ENCODE measurements at regions not wholly inside any gene's neighbourhood (a gene's known extent, or its start where the extent isn't known, plus 50 kb on each side); places are given as distances from the start of the nearest gene placed in this dataset.

GRCh38 chr1:228921481-228921880 lies 186.2 kb downstream of the RHOU start:
- DNase-seq (ENCODE audit: low spot score), result no peak

GRCh38 chr1:228922722-228923376 lies 187.6 kb downstream of the RHOU start:
- DNase-seq (ENCODE audit: low spot score), result no peak

- DNase-seq (ENCODE audit: low spot score), result no peak
Measured at GRCh38 chr1:228923973-228924686, 188.9 kb downstream of the RHOU start.

DNA sequence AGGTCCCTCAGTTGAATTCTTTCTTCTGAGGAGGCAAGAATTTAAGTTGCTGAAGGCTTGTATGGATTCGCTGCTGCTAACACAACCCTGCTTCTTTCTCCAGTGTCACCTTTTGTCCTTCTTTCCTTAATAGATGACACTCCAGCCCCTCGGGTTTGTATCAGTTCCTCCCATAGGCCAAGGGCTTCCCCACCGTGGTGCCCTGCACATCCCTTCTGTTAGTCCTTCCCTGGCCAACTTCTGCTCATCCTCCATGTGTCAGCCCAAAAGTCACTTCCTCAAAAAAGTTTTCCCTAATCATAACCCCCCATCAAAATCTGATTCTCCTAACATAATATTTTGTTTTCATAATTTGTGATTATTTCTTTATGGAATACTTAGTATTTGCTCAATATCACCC lies 190.4 kb downstream of the RHOU start:
- DNase-seq (ENCODE audit: low spot score), result no peak

DNA sequence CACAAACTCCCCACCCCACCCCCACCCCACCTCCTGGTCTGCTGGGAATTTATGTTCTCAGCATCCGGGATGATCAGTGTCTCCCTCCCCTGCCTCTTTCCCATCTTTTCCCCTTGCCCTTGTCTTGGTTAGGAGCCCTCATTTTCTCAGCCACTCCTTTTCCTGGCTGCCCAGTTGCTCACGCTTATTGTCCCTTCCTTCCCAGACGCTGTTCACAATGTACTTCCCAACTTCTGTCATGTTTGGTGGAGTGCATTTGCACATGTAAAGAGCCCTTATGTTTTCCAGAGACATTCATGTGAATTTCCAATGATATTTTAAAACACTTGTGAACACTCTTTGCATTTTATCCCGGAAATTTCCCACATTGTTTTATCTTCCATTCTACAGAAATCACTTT lies 192.1 kb downstream of the RHOU start:
- DNase-seq (ENCODE audit: low spot score), result no peak

DNA sequence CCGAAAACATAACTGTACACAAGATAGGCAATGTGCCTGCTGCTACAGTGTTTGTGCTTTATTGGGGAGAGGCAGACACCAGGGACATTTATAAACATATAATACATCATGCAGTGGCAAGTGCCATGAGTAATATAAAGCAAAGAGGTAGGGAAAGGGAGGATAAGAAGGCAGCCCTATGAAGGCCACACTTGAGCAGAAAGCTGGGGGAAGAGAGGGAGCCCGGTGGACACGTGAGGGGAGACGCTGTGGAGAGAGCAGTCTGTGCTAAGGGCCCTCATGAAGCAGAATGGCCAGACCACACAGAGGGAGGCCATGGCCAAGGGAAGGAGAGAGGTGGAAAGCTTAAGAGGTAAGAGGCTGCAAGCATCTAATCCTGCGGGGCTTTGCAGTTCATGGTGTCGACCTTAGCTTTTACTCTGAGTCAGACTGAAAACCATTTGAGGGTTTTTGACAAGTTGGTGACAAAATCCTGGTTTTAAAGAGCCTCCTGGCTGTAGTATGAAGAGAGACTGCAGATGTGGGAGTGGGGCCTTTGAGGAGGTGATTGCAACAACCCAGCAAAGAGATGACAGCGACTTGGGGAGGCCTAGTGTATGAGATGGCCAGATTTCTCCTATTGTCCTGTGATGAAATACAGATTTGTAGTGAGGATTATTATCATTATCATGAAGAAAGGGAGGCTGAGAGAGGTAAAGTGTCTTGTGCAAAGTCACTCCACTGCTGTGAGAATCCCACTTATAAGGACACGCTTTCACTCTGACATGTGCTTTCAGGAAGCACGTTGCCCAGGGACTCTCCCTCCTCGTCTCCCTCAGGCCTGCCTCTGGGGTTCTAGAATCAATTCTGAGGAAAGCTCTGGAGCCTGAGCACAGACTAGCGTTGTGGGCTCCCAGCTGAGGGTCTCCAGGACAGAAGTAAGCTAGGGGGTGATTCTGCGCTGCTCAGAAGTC lies 192.9 kb downstream of the RHOU start:
- no peak for DNase-seq (ENCODE audit: low spot score)

GRCh38 chr1:228929476-228930027 lies 194.3 kb downstream of the RHOU start:
- DNase-seq (ENCODE audit: low spot score), result no peak

GRCh38 chr1:228930479-228930957 lies 195.2 kb downstream of the RHOU start:
- peak; percentile 31 for DNase-seq (ENCODE audit: low spot score)

GRCh38 chr1:228933753-228934152 lies 198.5 kb downstream of the RHOU start:
- DNase-seq (ENCODE audit: low spot score), result no peak

- DNase-seq (ENCODE audit: low spot score), result no peak
Measured at GRCh38 chr1:228935198-228935663, 200.0 kb downstream of the RHOU start.

- DNase-seq (ENCODE audit: low spot score), result no peak
Measured at GRCh38 chr1:228935855-228936727, 200.8 kb downstream of the RHOU start.

- DNase-seq (ENCODE audit: low spot score), result no peak
Measured at GRCh38 chr1:228936881-228937280, 201.6 kb downstream of the RHOU start.

DNA sequence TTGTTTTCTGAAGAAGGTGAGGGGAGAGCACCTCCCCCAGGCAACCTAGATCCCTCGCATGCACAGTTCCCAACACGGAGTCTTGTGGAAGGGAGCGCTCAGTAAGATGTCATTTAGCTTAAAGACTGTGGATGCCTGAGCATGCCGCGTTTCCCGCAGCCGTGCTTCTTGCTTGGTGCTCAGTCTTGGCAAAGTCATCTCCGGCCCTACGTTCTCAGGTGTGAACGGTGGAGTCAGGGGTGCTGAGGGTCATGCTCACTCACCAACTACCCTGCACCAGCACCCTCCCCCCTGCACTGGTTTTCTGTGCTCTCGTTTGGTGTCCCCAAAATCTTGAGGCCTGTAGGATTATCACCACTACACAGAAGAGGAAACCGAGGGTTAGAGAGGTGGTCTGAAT lies 202.1 kb downstream of the RHOU start:
- no peak for DNase-seq (ENCODE audit: low spot score)

DNA sequence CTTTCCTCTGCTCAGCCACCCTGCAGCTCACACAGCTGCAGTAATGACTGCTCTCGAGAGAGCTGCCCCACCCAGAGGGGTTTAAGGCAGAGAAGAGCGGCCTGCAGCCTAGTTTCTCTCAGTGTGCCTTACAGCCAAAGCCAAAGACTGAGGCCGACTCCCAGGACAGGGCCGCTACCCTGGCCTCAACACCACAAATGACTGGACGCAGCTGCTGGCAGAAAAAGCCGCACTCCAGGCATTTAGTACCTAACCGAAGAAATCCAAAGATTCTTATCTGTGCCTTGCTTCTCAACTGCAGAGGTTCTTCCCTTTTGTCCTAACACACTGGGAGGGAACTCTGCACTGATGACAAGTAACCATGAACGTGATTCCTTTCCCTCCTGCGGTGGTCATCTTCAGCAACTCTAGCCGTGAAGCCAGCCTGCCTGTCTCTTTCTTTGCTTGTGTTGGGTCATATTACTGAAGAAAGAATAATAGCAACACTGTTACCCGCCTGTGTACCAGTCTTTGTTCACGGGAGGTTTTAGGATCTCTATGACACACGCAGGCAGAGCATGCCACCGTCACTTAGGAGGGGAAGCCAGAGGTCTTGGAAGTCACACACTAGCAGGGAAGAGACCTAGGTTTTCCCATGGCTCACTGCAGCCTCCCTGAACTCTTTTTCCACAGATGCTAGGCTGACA lies 202.7 kb downstream of the RHOU start:
- DNase-seq (ENCODE audit: low spot score), result no peak

- DNase-seq (ENCODE audit: low spot score), result no peak
Measured at GRCh38 chr1:228938537-228938901, 203.2 kb downstream of the RHOU start.

- no peak for DNase-seq (ENCODE audit: low spot score)
Measured at GRCh38 chr1:228939001-228939691, 203.9 kb downstream of the RHOU start.

DNA sequence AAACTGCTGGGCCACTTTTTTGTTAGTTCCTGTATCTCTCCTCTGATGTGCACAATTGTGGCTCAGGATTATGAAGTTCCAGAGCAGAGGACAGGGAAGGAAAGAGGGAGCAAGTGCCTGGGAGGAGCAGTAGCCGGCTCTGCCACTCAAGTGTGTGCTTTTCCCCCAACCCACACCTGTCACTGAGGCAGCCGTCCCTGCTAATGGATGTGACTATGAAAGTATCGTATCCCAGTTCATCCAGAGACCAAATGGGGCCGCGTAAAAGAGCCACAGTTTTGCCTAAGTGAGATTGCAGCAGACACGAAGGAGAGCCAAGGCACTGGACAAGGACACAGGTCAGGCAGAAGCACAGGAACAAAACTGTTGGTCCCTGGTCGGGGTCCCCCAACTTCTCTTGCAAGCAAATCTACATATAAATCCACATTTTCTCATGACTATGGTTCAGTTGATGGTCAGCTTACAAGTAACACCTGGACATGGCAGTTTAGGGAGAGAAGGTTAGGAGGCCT lies 204.7 kb downstream of the RHOU start:
- DNase-seq (ENCODE audit: low spot score), result no peak

DNA sequence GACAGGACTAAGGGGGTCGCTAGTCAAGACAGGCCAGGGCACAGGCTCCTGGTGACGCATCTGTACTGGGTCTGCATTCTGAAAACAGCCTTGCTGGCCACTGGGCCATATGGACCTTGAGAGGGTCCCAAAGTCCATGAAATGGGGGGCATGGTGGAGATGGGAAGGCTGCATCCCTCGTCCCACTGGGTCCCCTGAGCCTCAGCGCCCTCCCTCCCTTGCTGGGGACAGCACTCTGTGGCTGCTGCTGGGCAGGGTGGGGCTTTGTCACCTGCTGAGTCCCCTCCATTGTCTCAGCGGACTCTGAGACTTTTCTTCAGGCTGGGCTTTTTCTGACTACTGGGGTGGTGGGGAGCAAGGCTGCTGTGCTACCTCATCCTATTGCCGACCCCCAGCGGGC lies 205.2 kb downstream of the RHOU start:
- peak; percentile 27 for DNase-seq (ENCODE audit: low spot score)

DNA sequence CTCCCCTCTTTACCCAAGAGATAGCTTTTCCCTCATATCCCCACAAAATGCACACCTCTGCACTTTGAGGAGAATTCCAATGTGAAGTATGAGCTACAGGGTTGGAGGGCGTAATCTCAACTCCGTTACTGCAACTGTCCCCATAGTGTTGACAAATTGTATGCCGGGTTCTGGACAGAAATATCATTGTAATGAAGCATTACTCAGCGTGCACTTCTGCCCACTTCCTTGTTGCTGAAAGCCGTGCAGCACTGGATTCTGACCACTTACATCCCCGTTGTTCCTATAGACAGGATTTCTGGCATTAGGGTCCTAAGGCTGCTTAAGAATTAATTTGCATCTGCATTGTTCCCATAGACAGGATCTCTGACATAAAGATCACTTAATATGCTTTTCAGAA lies 205.6 kb downstream of the RHOU start:
- DNase-seq (ENCODE audit: low spot score), result no peak

- no peak for DNase-seq (ENCODE audit: low spot score)
Measured at GRCh38 chr1:228941666-228942065, 206.4 kb downstream of the RHOU start.

Measured in iPS-NIHi11 (cell line).